Tibial artery (tissue), 4 donors: ENCODE measurements at regions not wholly inside any gene's neighbourhood (a gene's known extent, or its start where the extent isn't known, plus 50 kb on each side); places are given as distances from the start of the nearest gene placed in this dataset.

Experiments used
- DNase-seq, 2 donors: peaks; one replicate each; pipeline ENCODE4 v3.0.0-alpha.2; 2019
- H3K27ac ChIP-seq, 2 donors: fragments of 200-600 bp; sonication (generic) in 1 of 2; 1 replicate in 1 of 2; 2 replicates in 1 of 2; pipeline ENCODE4 v1.5.1; 2018 to 2019; ENCODE audit warnings: mild to moderate bottlenecking in 1 of 2
- H3K27me3 ChIP-seq, 2 donors: fragments of 200-600 bp; sonication (generic) in 1 of 2; one replicate each; pipeline versions ENCODE4 v1.5.1 to v1.6.0; 2016 to 2019
- H3K36me3 ChIP-seq, 3 donors: fragments of 200-600 bp; sonication (generic) in 2 of 3; one replicate each; pipeline ENCODE4 v1.5.1; 2016 to 2019; ENCODE audit warnings: mild to moderate bottlenecking in 2 of 3
- H3K4me1 ChIP-seq, 4 donors: fragments of 200-600 bp; sonication (generic) in 2 of 4; 1 replicate in 3 of 4; 2 replicates in 1 of 4; pipeline ENCODE4 v1.5.1; 2016 to 2019
- H3K4me3 ChIP-seq, 2 donors: fragments of 200-600 bp; sonication (generic) in 1 of 2; 1 replicate in 1 of 2; 2 replicates in 1 of 2; pipeline ENCODE4 v1.5.1; 2018 to 2019; ENCODE audit warnings: mild to moderate bottlenecking in 2 of 2
- H3K9me3 ChIP-seq, 3 donors: fragments of 200-600 bp; sonication (generic) in 1 of 3; one replicate each; pipeline ENCODE4 v1.5.1; 2016 to 2019
- CTCF ChIP-seq, 2 experiments: fragments of 200-600 bp in 1 of 2; fragments of 450-650 bp in 1 of 2; IDR thresholded peaks; one replicate each; pipeline ENCODE4 v1.5.1; 2017 to 2019; ENCODE audit warnings: antibody characterized with exemption in 2 of 2, mild to moderate bottlenecking in 1 of 2, moderate library complexity in 1 of 2
- intact Hi-C: fragments of 100-400 bp; cut with DNase I; formaldehyde crosslinking; loops from one replicate; pipeline ENCODE4 v1.15.0; 2023; ENCODE audit warnings: low total_unique reads

- Histone ChIP-seq H3K9me3 (no peaks in the 10 kb centered on the region), H3K27me3 (no peaks in the 10 kb centered on the region), H3K27ac (no peak overlapping the region), H3K36me3 (no peaks in the 10 kb centered on the region), H3K4me1 (peaks cover 0 to 8% (median 4%) of the 10 kb centered on the region in 4 donors), H3K4me3 (no peak overlapping the region)
- no peak for TF ChIP-seq CTCF (IDR thresholded peaks at IDR 0.05)
- intact Hi-C loops: loop anchor here (5.0 to 10.0 kb wide), 2 partner anchors 92 to 285 kb away; partner anchors contain the start of gene HTR2A
- DNase-seq: no peak
Measured at GRCh38 chr13:47179321-47179720, 282.5 kb upstream of the HTR2A start.

- peaks cover 0 to 12% (median 1%) of the 10 kb centered on the region in 4 donors for H3K4me1 ChIP-seq
- TF ChIP-seq CTCF (IDR thresholded peaks at IDR 0.05): no peak
- no peak overlapping the region for H3K4me3 ChIP-seq
- no peaks in the 10 kb centered on the region for H3K27me3 ChIP-seq
- no peaks in the 10 kb centered on the region for H3K9me3 ChIP-seq
- DNase-seq: no peak
- intact Hi-C loops: loop anchor here (5.0 to 10.0 kb wide), 2 partner anchors 91 to 284 kb away; partner anchors contain the start of gene HTR2A
- H3K36me3 ChIP-seq: no peaks in the 10 kb centered on the region
- no peak overlapping the region for H3K27ac ChIP-seq
Measured at GRCh38 chr13:47178090-47178950, 281.5 kb upstream of the HTR2A start.

GRCh38 chr13:47175172-47175866, 278.5 kb upstream of the HTR2A start:
- DNase-seq: no peak
- intact Hi-C loops: loop anchor here (5.0 to 10.0 kb wide), 2 partner anchors 88 to 281 kb away; partner anchors contain the start of gene HTR2A
- no peak for TF ChIP-seq CTCF (IDR thresholded peaks at IDR 0.05)

GRCh38 chr13:47170971-47171370, 274.1 kb upstream of the HTR2A start:
- intact Hi-C loops: loop anchor here (10.0 kb wide), 1 partner anchor 276 kb away; the partner anchor contains the start of gene HTR2A
- no peaks in the 10 kb centered on the region for H3K27me3 ChIP-seq
- no peak for DNase-seq
- no peaks in the 10 kb centered on the region for H3K9me3 ChIP-seq
- TF ChIP-seq CTCF (IDR thresholded peaks at IDR 0.05): no peak
- H3K36me3 ChIP-seq: no peaks in the 10 kb centered on the region
- no peak overlapping the region for H3K27ac ChIP-seq
- H3K4me3 ChIP-seq: no peak overlapping the region
- peaks cover 0 to 20% (median 1%) of the 10 kb centered on the region in 4 donors for H3K4me1 ChIP-seq

More at GRCh38 chr13:47175172-47175866, 278.5 kb upstream of the HTR2A start:
- Histone ChIP-seq H3K9me3 (no peaks in the 10 kb centered on the region), H3K4me1 (peaks cover 0 to 12% (median 1%) of the 10 kb centered on the region in 4 donors), H3K27ac (no peak overlapping the region), H3K27me3 (no peaks in the 10 kb centered on the region), H3K4me3 (no peak overlapping the region), H3K36me3 (no peaks in the 10 kb centered on the region)

GRCh38 chr13:47168618-47169017, 271.8 kb upstream of the HTR2A start:
- no peak for DNase-seq
- Histone ChIP-seq H3K27me3 (no peaks in the 10 kb centered on the region), H3K4me1 (peaks cover 0 to 8% (median 0%) of the 10 kb centered on the region in 4 donors), H3K27ac (no peak overlapping the region), H3K4me3 (no peak overlapping the region), H3K36me3 (no peaks in the 10 kb centered on the region), H3K9me3 (no peaks in the 10 kb centered on the region)
- no peak for TF ChIP-seq CTCF (IDR thresholded peaks at IDR 0.05)
- intact Hi-C loops: no loop called here
